Thoracic aorta (tissue), 2 donors: ENCODE measurements at regions not wholly inside any gene's neighbourhood (a gene's known extent, or its start where the extent isn't known, plus 50 kb on each side); places are given as distances from the start of the nearest gene placed in this dataset.

Source experiments
- ATAC-seq: fragments of 150-250 bp; one replicate; pipeline ENCODE4 v1.8.0; 2017; ENCODE audit warnings: low read depth; ENCODE audit not compliant: insufficient number of reproducible peaks, low FRiP score
- DNase-seq: peaks from one replicate; pipeline ENCODE4 v3.0.0-alpha.2; 2020; ENCODE audit warnings: low spot score
- H3K27ac ChIP-seq, 2 donors: fragments of 200-600 bp; sonication (generic); 1 replicate in 1 of 2; 2 replicates in 1 of 2; pipeline ENCODE4 v1.5.1; 2016; ENCODE audit warnings: mild to moderate bottlenecking in 2 of 2, moderate library complexity in 2 of 2
- H3K27me3 ChIP-seq: fragments of 200-600 bp; sonication (generic); replicated peaks from 2 replicates; pipeline ENCODE4 v1.6.0; 2016; ENCODE audit warnings: mild to moderate bottlenecking; ENCODE audit not compliant: insufficient read depth
- H3K36me3 ChIP-seq: fragments of 200-600 bp; sonication (generic); one replicate; pipeline ENCODE4 v1.5.1; 2016
- H3K4me1 ChIP-seq, 2 donors: fragments of 200-600 bp; sonication (generic); 1 replicate in 1 of 2; 2 replicates in 1 of 2; pipeline versions ENCODE4 v1.5.1 to v1.6.0; 2016; ENCODE audit warnings: low read depth in 2 of 2, mild to moderate bottlenecking in 1 of 2; ENCODE audit not compliant: control insufficient read depth in 1 of 2
- H3K4me3 ChIP-seq: fragments of 200-600 bp; sonication (generic); 2 replicates; pipeline ENCODE4 v1.5.1; 2016; ENCODE audit warnings: mild to moderate bottlenecking
- H3K9me3 ChIP-seq: fragments of 200-600 bp; sonication (generic); 2 replicates; pipeline ENCODE4 v1.5.1; 2016
- TF ChIP-seq, protein P1 (sequence below): fragments of 200-600 bp; sonication (generic); IDR thresholded peaks from one replicate; pipeline ENCODE4 v1.5.1; 2019; ENCODE audit warnings: antibody characterized with exemption

DNA sequence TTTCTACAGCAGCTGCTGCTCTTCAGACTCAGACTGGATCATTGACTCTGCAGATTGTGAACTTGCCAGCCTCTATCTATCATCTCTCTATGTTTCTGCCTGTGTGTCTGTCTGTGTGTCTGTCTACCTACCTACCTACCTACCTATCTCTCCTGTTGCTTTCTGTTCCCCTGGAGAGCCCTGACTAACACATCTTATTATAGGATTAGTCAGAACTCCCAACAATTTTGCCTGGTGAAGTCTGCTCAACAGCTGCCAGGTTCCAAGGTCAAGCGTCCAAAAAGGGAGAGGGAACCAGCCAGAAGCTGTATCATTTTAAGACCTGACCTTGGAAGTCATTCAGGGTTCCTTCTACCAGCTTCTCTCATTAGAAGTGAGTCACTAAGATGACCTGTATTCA lies 579.0 kb upstream of the DPP6 start:
- H3K27me3 ChIP-seq, result no peaks in the 10 kb centered on the region
- no peak overlapping the region for H3K27ac ChIP-seq
- H3K4me1 ChIP-seq, result no peaks in the 10 kb centered on the region
- TF ChIP-seq, protein P1, sequence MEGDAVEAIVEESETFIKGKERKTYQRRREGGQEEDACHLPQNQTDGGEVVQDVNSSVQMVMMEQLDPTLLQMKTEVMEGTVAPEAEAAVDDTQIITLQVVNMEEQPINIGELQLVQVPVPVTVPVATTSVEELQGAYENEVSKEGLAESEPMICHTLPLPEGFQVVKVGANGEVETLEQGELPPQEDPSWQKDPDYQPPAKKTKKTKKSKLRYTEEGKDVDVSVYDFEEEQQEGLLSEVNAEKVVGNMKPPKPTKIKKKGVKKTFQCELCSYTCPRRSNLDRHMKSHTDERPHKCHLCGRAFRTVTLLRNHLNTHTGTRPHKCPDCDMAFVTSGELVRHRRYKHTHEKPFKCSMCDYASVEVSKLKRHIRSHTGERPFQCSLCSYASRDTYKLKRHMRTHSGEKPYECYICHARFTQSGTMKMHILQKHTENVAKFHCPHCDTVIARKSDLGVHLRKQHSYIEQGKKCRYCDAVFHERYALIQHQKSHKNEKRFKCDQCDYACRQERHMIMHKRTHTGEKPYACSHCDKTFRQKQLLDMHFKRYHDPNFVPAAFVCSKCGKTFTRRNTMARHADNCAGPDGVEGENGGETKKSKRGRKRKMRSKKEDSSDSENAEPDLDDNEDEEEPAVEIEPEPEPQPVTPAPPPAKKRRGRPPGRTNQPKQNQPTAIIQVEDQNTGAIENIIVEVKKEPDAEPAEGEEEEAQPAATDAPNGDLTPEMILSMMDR, result no peak
- no peaks in the 10 kb centered on the region for H3K9me3 ChIP-seq
- H3K4me3 ChIP-seq, result no peak overlapping the region
- no peak for DNase-seq
- H3K36me3 ChIP-seq, result no peaks in the 10 kb centered on the region
- no peak for ATAC-seq

DNA sequence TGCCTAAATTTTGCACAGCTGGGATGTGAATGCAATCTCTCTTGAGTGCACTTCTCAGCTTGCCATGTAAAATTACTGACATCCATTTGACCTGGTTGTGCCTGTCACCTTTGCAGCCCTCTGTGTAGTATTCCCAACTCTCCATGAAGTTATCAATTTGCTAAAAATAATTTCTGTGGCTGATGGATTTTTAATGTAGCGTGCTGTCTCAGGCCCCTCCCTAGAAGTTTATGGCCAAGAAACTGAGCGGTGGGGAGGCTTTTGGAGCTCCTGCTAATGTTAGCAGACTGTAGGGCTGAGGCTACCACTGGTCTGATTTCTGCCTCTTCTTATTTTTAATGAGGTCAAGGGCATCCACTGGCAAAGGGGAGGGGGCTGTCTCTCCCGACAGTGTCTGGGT lies 577.0 kb upstream of the DPP6 start:
- Histone ChIP-seq H3K4me3 (no peak overlapping the region), H3K27me3 (no peaks in the 10 kb centered on the region), H3K9me3 (peaks cover 2% of the 10 kb centered on the region), H3K36me3 (no peaks in the 10 kb centered on the region), H3K27ac (no peak overlapping the region), H3K4me1 (no peaks in the 10 kb centered on the region)
- DNase-seq (no peak), ATAC-seq (no peak)
- TF ChIP-seq, protein P1, result no peak

GRCh38 chr7:153476166-153476565 lies 576.0 kb upstream of the DPP6 start:
- peaks cover 4% of the 10 kb centered on the region for H3K9me3 ChIP-seq
- H3K36me3 ChIP-seq, result no peaks in the 10 kb centered on the region
- no peaks in the 10 kb centered on the region for H3K4me1 ChIP-seq
- ATAC-seq (no peak), DNase-seq (no peak)
- H3K27ac ChIP-seq, result no peak overlapping the region
- TF ChIP-seq, protein P1, result no peak
- H3K27me3 ChIP-seq, result no peaks in the 10 kb centered on the region
- H3K4me3 ChIP-seq, result no peak overlapping the region

DNA sequence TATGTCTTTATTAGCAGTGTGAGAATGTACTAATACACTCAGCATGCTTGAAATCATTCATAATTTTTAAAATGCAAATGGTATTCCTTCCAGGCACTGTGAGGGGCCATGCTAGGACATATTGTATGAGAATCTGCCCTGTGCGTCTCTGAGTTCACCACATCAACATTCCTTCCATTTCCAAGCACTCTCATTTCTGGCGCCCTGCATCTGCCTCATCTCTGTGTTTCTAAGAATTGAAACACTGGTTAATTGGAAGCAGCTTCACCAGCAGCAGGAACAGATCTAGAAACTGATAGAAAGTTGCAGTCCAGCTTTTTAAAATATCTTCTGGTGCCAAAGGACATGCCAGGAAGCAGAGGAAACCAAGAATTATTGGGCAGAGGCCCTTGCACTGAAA lies 555.9 kb upstream of the DPP6 start:
- no peaks in the 10 kb centered on the region for H3K36me3 ChIP-seq
- ATAC-seq, result no peak
- H3K27me3 ChIP-seq, result no peaks in the 10 kb centered on the region
- TF ChIP-seq, protein P1, result no peak
- DNase-seq, result no peak
- H3K27ac ChIP-seq, result no peak overlapping the region
- H3K4me3 ChIP-seq, result no peak overlapping the region
- no peaks in the 10 kb centered on the region for H3K9me3 ChIP-seq
- H3K4me1 ChIP-seq, result no peaks in the 10 kb centered on the region

GRCh38 chr7:153503093-153503492 lies 549.1 kb upstream of the DPP6 start:
- H3K4me1 ChIP-seq, result no peaks in the 10 kb centered on the region
- no peak overlapping the region for H3K27ac ChIP-seq
- ATAC-seq, result no peak
- H3K36me3 ChIP-seq, result no peaks in the 10 kb centered on the region
- H3K9me3 ChIP-seq, result peaks cover 2% of the 10 kb centered on the region
- H3K4me3 ChIP-seq, result no peak overlapping the region
- no peak for DNase-seq
- H3K27me3 ChIP-seq, result no peaks in the 10 kb centered on the region
- TF ChIP-seq, protein P1, result no peak
